ENCODE measurements at regions not wholly inside any gene's neighbourhood (a gene's known extent, or its start where the extent isn't known, plus 50 kb on each side); places are given as distances from the start of the nearest gene placed in this dataset.

DNA sequence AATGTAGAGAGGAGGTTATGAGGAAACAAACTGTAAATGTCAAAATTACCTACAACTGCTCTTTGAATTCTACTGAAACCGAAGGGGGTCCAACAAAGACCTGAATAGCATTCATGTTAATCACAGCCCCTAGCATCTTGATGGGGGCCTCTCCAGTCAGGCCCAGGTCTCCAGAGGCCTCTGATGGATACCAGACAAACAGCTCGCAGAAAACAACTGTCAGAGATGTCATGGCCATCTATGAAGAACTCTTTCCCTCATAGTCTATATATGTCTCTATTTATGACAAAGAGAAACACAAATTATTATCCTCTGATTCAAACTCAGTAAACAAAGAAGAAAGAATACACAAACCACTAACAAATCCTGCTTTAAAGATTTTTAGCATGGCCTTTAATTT is 432.6 kb downstream of the CAAP1 start:
- H3K4me1 ChIP-seq (ENCODE audit: control insufficient read depth in 3 of 3, insufficient read depth in 3 of 3, low read length in 3 of 3): no peaks in the 10 kb centered on the region
- no peak overlapping the region for H3K4me3 ChIP-seq (ENCODE audit: low read length in 3 of 3)
- H3K27me3 ChIP-seq (ENCODE audit: control insufficient read depth in 3 of 3, insufficient read depth in 3 of 3, low read length in 3 of 3): no peaks in the 10 kb centered on the region
- no peak overlapping the region for H3K27ac ChIP-seq (ENCODE audit: low read depth, low read length)
- H3K36me3 ChIP-seq (ENCODE audit: control insufficient read depth in 3 of 3, insufficient read depth in 3 of 3, low read length in 3 of 3): no peaks in the 10 kb centered on the region
- H3K9ac ChIP-seq (ENCODE audit: low read depth in 1 of 3, low read length in 3 of 3): no peak overlapping the region
- H3K9me3 ChIP-seq (ENCODE audit: control insufficient read depth in 3 of 3, low read length in 3 of 3): no peaks in the 10 kb centered on the region

DNA sequence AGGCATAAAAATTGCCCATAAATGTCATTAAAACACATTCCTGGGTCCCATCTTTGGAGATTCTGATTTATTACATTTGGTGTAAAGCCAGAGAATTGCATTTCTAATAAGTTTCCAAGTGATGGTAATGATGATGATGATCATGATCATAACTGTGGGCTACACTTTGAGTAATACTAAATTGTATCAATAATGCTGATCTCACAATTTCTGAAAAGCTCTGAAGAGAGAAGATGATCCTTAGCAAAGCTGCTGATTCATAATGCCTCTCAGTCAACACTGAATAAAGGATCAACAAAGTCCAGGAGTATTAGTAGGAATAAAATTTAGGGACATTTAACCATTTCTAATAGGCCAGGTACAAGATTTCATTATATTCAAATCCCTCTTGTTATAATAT is 434.5 kb downstream of the CAAP1 start:
- no peaks in the 10 kb centered on the region for H3K4me1 ChIP-seq (ENCODE audit: control insufficient read depth in 3 of 3, insufficient read depth in 3 of 3, low read length in 3 of 3)
- no peaks in the 10 kb centered on the region for H3K9me3 ChIP-seq (ENCODE audit: control insufficient read depth in 3 of 3, low read length in 3 of 3)
- H3K36me3 ChIP-seq (ENCODE audit: control insufficient read depth in 3 of 3, insufficient read depth in 3 of 3, low read length in 3 of 3): no peaks in the 10 kb centered on the region
- H3K9ac ChIP-seq (ENCODE audit: low read depth in 1 of 3, low read length in 3 of 3): no peak overlapping the region
- H3K4me3 ChIP-seq (ENCODE audit: low read length in 3 of 3): no peak overlapping the region
- no peaks in the 10 kb centered on the region for H3K27me3 ChIP-seq (ENCODE audit: control insufficient read depth in 3 of 3, insufficient read depth in 3 of 3, low read length in 3 of 3)
- H3K27ac ChIP-seq (ENCODE audit: low read depth, low read length): no peak overlapping the region

DNA sequence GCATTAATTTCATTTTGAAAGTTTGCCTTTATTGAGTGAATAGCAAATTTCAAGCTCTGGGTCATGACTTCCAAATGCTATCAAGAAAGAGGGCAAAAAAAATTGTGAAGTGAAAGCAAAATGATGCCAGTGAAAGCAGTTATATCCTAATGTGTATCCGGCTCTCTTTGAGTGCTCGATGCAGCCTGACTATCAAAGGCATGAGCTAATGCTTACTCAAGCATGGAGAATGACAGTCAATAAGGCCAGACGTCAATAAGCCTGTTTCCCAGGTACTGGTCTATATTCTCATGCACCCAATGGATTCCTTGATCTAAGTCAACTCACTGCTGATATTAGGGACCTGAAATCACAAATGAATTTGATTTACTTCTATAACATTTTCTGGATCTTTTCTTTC is 435.5 kb downstream of the CAAP1 start:
- H3K9ac ChIP-seq (ENCODE audit: low read depth in 1 of 3, low read length in 3 of 3): no peak overlapping the region
- H3K9me3 ChIP-seq (ENCODE audit: control insufficient read depth in 3 of 3, low read length in 3 of 3): no peaks in the 10 kb centered on the region
- H3K36me3 ChIP-seq (ENCODE audit: control insufficient read depth in 3 of 3, insufficient read depth in 3 of 3, low read length in 3 of 3): no peaks in the 10 kb centered on the region

DNA sequence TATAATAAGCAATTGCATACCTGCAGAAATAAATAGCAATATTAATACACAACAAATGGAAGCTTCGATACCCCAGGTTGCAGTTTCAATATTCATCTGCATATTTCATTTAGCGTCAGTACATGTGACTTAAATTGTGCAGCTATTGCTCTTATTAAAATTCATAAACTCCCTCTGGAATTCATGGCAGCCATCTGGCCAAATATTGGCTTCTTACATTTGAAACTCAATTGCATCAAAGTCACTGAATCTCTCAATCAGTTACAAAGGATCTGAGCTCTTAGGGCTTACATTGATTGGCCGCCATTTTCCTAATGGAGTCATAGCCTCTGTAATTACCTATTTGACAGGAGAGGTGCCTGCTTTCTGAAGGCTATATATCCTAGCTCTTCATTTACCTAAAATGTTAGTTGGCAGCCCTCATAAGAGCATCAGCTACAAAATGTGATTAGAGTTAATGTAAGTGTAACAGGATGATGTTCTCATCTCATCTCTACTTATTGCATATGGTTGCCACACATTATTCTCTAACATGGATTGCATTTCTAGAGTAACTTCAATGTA is 453.5 kb downstream of the CAAP1 start:
- Histone ChIP-seq H3K36me3 (ENCODE audit: control insufficient read depth in 3 of 3, insufficient read depth in 3 of 3, low read length in 3 of 3) (no peaks in the 10 kb centered on the region), H3K4me3 (ENCODE audit: low read length in 3 of 3) (no peak overlapping the region), H3K4me1 (ENCODE audit: control insufficient read depth in 3 of 3, insufficient read depth in 3 of 3, low read length in 3 of 3) (no peaks in the 10 kb centered on the region), H3K9ac (ENCODE audit: low read depth in 1 of 3, low read length in 3 of 3) (no peak overlapping the region), H3K27ac (ENCODE audit: low read depth, low read length) (no peak overlapping the region), H3K27me3 (ENCODE audit: control insufficient read depth in 3 of 3, insufficient read depth in 3 of 3, low read length in 3 of 3) (no peaks in the 10 kb centered on the region), H3K9me3 (ENCODE audit: control insufficient read depth in 3 of 3, low read length in 3 of 3) (no peaks in the 10 kb centered on the region)

More for the DNA sequence above, 435.5 kb downstream of the CAAP1 start:
- H3K27me3 ChIP-seq (ENCODE audit: control insufficient read depth in 3 of 3, insufficient read depth in 3 of 3, low read length in 3 of 3): no peaks in the 10 kb centered on the region
- no peaks in the 10 kb centered on the region for H3K4me1 ChIP-seq (ENCODE audit: control insufficient read depth in 3 of 3, insufficient read depth in 3 of 3, low read length in 3 of 3)
- H3K4me3 ChIP-seq (ENCODE audit: low read length in 3 of 3): no peak overlapping the region
- H3K27ac ChIP-seq (ENCODE audit: low read depth, low read length): no peak overlapping the region

DNA sequence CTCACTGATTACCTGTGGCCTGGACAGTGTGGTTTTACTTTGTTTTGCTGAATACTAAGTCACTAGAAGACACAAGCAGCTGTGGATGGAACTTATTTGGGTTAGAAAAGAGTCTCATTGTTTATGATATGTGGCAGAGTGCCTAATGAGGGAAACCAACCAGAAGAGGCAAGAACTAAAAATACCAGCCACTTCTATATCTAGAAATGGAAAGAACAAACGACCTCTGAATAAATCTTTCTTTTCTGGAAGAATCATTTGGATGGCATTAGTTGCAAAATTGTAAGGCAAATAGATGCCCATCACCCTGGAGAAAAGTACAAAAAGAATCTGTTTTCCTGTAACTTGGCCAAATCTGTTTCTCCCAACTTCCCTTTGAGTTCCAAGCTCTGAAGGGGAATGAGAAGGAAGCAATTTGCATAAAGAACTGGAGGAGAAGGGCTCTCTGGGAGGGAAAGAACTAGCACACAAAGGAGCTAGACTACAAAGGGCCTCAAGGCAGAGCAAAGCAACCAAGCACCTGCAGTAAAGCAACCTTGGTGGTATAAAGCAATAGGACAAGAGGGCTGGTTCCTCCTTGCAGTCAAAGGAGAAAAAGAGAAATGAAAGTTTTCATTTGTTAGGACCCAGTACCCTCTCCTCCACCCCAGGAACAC is 455.4 kb downstream of the CAAP1 start:
- H3K27me3 ChIP-seq (ENCODE audit: control insufficient read depth in 3 of 3, insufficient read depth in 3 of 3, low read length in 3 of 3): no peaks in the 10 kb centered on the region
- no peak overlapping the region for H3K27ac ChIP-seq (ENCODE audit: low read depth, low read length)

DNA sequence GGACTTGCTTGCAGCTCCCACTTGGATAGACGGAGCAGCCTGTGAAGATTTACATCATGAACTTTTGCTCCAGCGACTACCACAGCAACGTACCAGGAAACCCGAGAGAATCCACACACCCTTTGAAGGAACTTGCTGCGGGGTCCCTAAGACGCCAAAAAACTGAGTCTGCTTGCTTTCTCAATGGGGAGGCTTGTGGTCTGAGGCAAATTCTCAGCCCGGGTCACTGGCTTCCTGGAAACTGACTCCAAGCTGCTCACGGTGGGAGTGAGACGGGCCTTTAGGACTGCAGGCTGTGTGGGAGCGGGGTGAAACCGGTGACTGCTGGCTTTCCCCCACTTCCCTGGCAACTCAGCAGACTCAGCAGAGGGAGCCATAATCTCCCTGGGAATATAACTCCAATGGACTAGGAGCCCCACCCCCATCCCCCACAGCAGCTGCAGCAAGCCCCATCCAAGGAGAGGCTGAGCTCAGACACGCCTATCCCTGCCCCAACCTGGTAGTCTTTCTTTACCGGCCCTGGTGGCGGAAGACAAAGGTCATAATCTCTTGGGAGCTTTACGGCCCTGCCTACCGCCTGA is 466.0 kb downstream of the CAAP1 start:
- Histone ChIP-seq H3K4me3 (ENCODE audit: low read length in 3 of 3) (no peak overlapping the region), H3K36me3 (ENCODE audit: control insufficient read depth in 3 of 3, insufficient read depth in 3 of 3, low read length in 3 of 3) (no peaks in the 10 kb centered on the region), H3K27me3 (ENCODE audit: control insufficient read depth in 3 of 3, insufficient read depth in 3 of 3, low read length in 3 of 3) (no peaks in the 10 kb centered on the region), H3K9me3 (ENCODE audit: control insufficient read depth in 3 of 3, low read length in 3 of 3) (no peaks in the 10 kb centered on the region), H3K9ac (ENCODE audit: low read depth in 1 of 3, low read length in 3 of 3) (no peak overlapping the region), H3K27ac (ENCODE audit: low read depth, low read length) (no peak overlapping the region), H3K4me1 (ENCODE audit: control insufficient read depth in 3 of 3, insufficient read depth in 3 of 3, low read length in 3 of 3) (no peaks in the 10 kb centered on the region)

More for the DNA sequence above, 455.4 kb downstream of the CAAP1 start:
- Histone ChIP-seq H3K4me1 (ENCODE audit: control insufficient read depth in 3 of 3, insufficient read depth in 3 of 3, low read length in 3 of 3) (no peaks in the 10 kb centered on the region), H3K4me3 (ENCODE audit: low read length in 3 of 3) (no peak overlapping the region), H3K36me3 (ENCODE audit: control insufficient read depth in 3 of 3, insufficient read depth in 3 of 3, low read length in 3 of 3) (no peaks in the 10 kb centered on the region), H3K9ac (ENCODE audit: low read depth in 1 of 3, low read length in 3 of 3) (no peak overlapping the region), H3K9me3 (ENCODE audit: control insufficient read depth in 3 of 3, low read length in 3 of 3) (no peaks in the 10 kb centered on the region)

DNA sequence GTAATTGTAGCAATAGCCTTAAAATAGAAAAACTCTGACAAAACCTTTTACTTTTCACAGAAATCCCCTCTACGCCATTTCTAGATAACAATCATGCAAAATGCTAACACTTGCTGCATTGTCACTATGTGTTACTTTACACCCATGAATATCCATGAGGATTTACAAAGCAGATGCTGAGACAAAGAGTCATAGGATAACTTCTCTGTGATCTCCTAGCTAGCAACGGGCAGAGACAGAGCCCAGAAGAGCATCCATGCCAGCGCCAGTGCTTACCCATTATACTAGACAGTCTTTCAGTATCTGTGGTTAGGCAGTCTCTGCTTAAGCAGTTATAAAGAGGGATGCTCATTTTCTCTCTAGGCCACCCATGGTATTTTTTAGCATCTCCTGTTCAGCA is 474.1 kb downstream of the CAAP1 start:
- Histone ChIP-seq H3K9ac (ENCODE audit: low read depth in 1 of 3, low read length in 3 of 3) (no peak overlapping the region), H3K36me3 (ENCODE audit: control insufficient read depth in 3 of 3, insufficient read depth in 3 of 3, low read length in 3 of 3) (no peaks in the 10 kb centered on the region), H3K27me3 (ENCODE audit: control insufficient read depth in 3 of 3, insufficient read depth in 3 of 3, low read length in 3 of 3) (no peaks in the 10 kb centered on the region), H3K27ac (ENCODE audit: low read depth, low read length) (no peak overlapping the region), H3K4me3 (ENCODE audit: low read length in 3 of 3) (no peak overlapping the region), H3K4me1 (ENCODE audit: control insufficient read depth in 3 of 3, insufficient read depth in 3 of 3, low read length in 3 of 3) (no peaks in the 10 kb centered on the region), H3K9me3 (ENCODE audit: control insufficient read depth in 3 of 3, low read length in 3 of 3) (no peaks in the 10 kb centered on the region)

DNA sequence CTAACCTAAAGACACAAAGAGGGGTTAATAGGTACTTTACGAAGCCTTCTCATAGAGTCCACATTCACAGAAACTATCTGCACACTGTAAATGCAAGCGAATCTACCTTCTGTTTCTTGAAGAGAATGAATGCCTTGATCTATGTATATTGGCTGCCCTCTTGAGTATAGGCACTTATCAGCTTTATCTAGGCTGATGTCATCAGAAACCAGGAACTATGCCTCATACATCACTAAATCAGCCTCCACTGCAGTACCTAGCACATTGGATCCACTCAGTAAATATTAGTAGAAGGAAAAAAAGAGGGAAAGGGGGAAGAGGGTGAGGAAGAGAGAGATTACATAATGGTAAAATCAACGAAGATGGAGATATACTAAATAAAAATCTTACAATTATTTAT is 477.1 kb downstream of the CAAP1 start:
- Histone ChIP-seq H3K9me3 (ENCODE audit: control insufficient read depth in 3 of 3, low read length in 3 of 3) (no peaks in the 10 kb centered on the region), H3K27me3 (ENCODE audit: control insufficient read depth in 3 of 3, insufficient read depth in 3 of 3, low read length in 3 of 3) (no peaks in the 10 kb centered on the region), H3K4me1 (ENCODE audit: control insufficient read depth in 3 of 3, insufficient read depth in 3 of 3, low read length in 3 of 3) (no peaks in the 10 kb centered on the region), H3K4me3 (ENCODE audit: low read length in 3 of 3) (no peak overlapping the region), H3K27ac (ENCODE audit: low read depth, low read length) (no peak overlapping the region), H3K9ac (ENCODE audit: low read depth in 1 of 3, low read length in 3 of 3) (no peak overlapping the region), H3K36me3 (ENCODE audit: control insufficient read depth in 3 of 3, insufficient read depth in 3 of 3, low read length in 3 of 3) (no peaks in the 10 kb centered on the region)

DNA sequence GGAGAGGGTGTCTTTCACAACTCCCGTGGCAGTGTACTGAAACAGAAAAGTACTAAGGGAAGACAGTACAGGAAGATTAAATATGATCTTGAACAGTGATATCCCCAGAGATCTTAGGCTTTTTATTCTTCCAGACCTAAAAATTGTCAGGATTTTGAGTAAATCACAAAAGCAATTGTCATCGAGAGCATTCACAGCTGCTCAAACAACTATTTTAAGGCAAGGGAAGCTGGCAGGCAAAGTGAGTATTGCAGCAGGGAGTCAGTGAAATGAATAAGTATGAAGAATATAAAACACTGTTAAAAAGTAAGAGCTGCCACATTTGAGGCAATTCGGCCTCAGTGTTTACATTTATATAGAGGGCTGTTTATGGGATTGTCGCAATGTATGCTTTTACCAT is 479.0 kb downstream of the CAAP1 start:
- no peaks in the 10 kb centered on the region for H3K27me3 ChIP-seq (ENCODE audit: control insufficient read depth in 3 of 3, insufficient read depth in 3 of 3, low read length in 3 of 3)
- no peaks in the 10 kb centered on the region for H3K4me1 ChIP-seq (ENCODE audit: control insufficient read depth in 3 of 3, insufficient read depth in 3 of 3, low read length in 3 of 3)
- no peak overlapping the region for H3K9ac ChIP-seq (ENCODE audit: low read depth in 1 of 3, low read length in 3 of 3)
- H3K27ac ChIP-seq (ENCODE audit: low read depth, low read length): no peak overlapping the region
- H3K4me3 ChIP-seq (ENCODE audit: low read length in 3 of 3): no peak overlapping the region
- no peaks in the 10 kb centered on the region for H3K9me3 ChIP-seq (ENCODE audit: control insufficient read depth in 3 of 3, low read length in 3 of 3)
- H3K36me3 ChIP-seq (ENCODE audit: control insufficient read depth in 3 of 3, insufficient read depth in 3 of 3, low read length in 3 of 3): no peaks in the 10 kb centered on the region

DNA sequence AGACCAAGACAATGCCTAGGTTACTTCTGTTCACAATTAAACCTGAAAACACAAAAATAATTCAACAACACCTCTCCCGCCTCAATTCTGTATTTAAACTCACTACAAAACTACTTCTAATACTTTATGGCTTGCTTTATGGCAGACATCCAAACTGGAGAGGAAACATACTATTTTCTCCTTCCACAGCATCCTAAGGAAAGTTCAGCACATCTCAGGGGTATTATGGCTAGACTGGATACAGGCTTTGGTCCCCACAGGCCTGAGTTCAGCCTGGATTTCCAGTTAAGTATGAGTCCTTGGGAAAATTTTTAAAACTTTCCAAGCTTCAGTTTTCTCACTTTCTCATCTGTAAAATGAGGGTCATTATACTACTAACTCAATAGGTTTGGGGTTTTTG is 480.2 kb downstream of the CAAP1 start:
- no peak overlapping the region for H3K4me3 ChIP-seq (ENCODE audit: low read length in 3 of 3)
- H3K9me3 ChIP-seq (ENCODE audit: control insufficient read depth in 3 of 3, low read length in 3 of 3): no peaks in the 10 kb centered on the region
- no peaks in the 10 kb centered on the region for H3K36me3 ChIP-seq (ENCODE audit: control insufficient read depth in 3 of 3, insufficient read depth in 3 of 3, low read length in 3 of 3)
- H3K4me1 ChIP-seq (ENCODE audit: control insufficient read depth in 3 of 3, insufficient read depth in 3 of 3, low read length in 3 of 3): no peaks in the 10 kb centered on the region
- H3K27me3 ChIP-seq (ENCODE audit: control insufficient read depth in 3 of 3, insufficient read depth in 3 of 3, low read length in 3 of 3): no peaks in the 10 kb centered on the region
- no peak overlapping the region for H3K27ac ChIP-seq (ENCODE audit: low read depth, low read length)
- no peak overlapping the region for H3K9ac ChIP-seq (ENCODE audit: low read depth in 1 of 3, low read length in 3 of 3)

Data from skeletal muscle tissue (tissue), 3 donors.